ENCODE measurements at regions not wholly inside any gene's neighbourhood (a gene's known extent, or its start where the extent isn't known, plus 50 kb on each side); places are given as distances from the start of the nearest gene placed in this dataset.

GRCh38 chr18:64271975-64272659 is 123.2 kb upstream of the LINC00305 start:
- no peak overlapping the region for H3K4me3 ChIP-seq (replicated peaks; ENCODE audit: low read depth, low read length)
- no peak for TF ChIP-seq CTCF (IDR thresholded peaks at IDR 0.05; ENCODE audit: low read depth, low read length, missing control alignments)
- no peak for DNase-seq (ENCODE audit: extremely low read depth, low read depth)

DNA sequence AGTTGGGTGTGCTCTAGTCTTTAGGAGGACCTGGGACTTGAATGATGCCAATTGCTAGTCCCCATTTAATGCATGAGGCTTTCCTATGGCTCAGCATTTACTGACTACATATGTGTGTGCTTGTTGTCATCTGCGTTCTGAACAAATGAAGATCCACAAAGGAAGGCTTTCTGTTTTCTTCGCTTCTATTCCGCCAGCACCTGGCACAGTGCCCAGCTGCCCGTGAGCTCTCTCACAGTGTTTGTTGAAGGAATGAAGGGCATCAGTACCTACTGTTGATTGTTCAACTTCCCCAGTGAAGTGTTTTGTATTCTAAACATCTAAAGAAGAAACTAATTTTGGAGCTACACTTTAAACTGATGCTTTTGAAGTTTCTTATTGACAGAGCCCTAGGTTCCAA is 122.4 kb upstream of the LINC00305 start:
- no peak for DNase-seq (ENCODE audit: extremely low read depth, low read depth)
- H3K4me3 ChIP-seq (replicated peaks; ENCODE audit: low read depth, low read length), result no peak overlapping the region
- no peak for TF ChIP-seq CTCF (IDR thresholded peaks at IDR 0.05; ENCODE audit: low read depth, low read length, missing control alignments)

GRCh38 chr18:64270608-64271007 is 121.7 kb upstream of the LINC00305 start:
- no peak for TF ChIP-seq CTCF (IDR thresholded peaks at IDR 0.05; ENCODE audit: low read depth, low read length, missing control alignments)
- H3K4me3 ChIP-seq (replicated peaks; ENCODE audit: low read depth, low read length), result no peak overlapping the region
- no peak for DNase-seq (ENCODE audit: extremely low read depth, low read depth)

DNA sequence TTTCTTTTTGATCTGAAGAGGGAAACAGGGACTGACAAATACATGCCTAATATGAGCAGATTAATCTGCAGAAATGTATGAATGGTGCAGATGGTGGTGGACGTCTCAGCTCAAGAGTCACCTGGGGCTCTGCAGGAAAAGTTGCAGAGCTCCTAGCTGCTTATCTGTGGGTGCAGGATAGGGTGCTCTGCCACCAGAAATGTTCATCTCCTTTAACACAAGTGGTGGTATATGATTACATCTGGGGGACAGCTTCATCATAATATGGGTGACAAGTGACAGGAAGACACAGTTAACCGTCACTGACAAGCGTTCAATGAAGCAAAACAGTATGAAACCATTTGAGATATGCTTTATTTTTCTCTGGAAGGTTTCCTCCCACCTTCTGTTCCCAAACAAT is 121.2 kb upstream of the LINC00305 start:
- DNase-seq (ENCODE audit: extremely low read depth, low read depth), result no peak
- no peak overlapping the region for H3K4me3 ChIP-seq (replicated peaks; ENCODE audit: low read depth, low read length)
- TF ChIP-seq CTCF (IDR thresholded peaks at IDR 0.05; ENCODE audit: low read depth, low read length, missing control alignments), result no peak

DNA sequence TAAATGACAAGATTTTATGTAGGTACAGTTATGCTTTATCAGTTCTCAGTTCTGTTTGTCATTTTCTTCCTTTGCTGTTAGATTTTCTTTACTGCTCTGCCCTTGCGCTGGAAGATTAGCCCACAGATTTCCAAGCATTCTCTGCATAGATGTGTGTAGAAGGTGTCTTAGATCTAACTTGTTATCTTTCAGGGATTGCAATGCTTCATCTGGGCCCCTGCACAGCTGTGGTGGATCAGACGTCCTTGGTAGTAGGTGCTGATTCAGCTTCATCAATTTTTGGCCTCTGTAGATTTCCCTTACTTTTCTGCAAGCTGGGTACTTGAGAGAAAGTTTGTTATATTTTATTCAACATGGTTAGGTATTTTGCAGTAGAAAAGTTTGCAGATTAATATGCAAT is 115.3 kb upstream of the LINC00305 start:
- TF ChIP-seq CTCF (IDR thresholded peaks at IDR 0.05; ENCODE audit: low read depth, low read length, missing control alignments), result no peak
- DNase-seq (ENCODE audit: extremely low read depth, low read depth), result no peak
- H3K4me3 ChIP-seq (replicated peaks; ENCODE audit: low read depth, low read length), result no peak overlapping the region

GRCh38 chr18:64260810-64261209 is 111.9 kb upstream of the LINC00305 start:
- H3K4me3 ChIP-seq (replicated peaks; ENCODE audit: low read depth, low read length), result no peak overlapping the region
- no peak for TF ChIP-seq CTCF (IDR thresholded peaks at IDR 0.05; ENCODE audit: low read depth, low read length, missing control alignments)
- no peak for DNase-seq (ENCODE audit: extremely low read depth, low read depth)

- no peak for DNase-seq (ENCODE audit: extremely low read depth, low read depth)
- no peak overlapping the region for H3K4me3 ChIP-seq (replicated peaks; ENCODE audit: low read depth, low read length)
- TF ChIP-seq CTCF (IDR thresholded peaks at IDR 0.05; ENCODE audit: low read depth, low read length, missing control alignments), result no peak
Measured at GRCh38 chr18:64259871-64260270, 111.0 kb upstream of the LINC00305 start.
